ENCODE measurements at regions not wholly inside any gene's neighbourhood (a gene's known extent, or its start where the extent isn't known, plus 50 kb on each side); places are given as distances from the start of the nearest gene placed in this dataset.

GRCh38 chr2:145617420-145617819, 1097.5 kb upstream of the ZEB2 start:
- H3K9me3 ChIP-seq: no peaks in the 10 kb centered on the region
- no peak for TF ChIP-seq CTCF (IDR thresholded peaks at IDR 0.05)
- no peak overlapping the region for H3K27ac ChIP-seq
- no peak for DNase-seq
- ATAC-seq: no peak
- H3K36me3 ChIP-seq (ENCODE audit: insufficient read depth in 1 of 2, low read depth in 1 of 2): no peaks in the 10 kb centered on the region
- intact Hi-C loops (cut with DNase I): no loop called here
- H3K4me1 ChIP-seq: no peaks in the 10 kb centered on the region
- H3K4me3 ChIP-seq: no peak overlapping the region
- no peaks in the 10 kb centered on the region for H3K27me3 ChIP-seq (ENCODE audit: insufficient read depth in 3 of 3, low read length in 2 of 3)
- 87 to 96% (median 92%) methylated on average over 1 of the region's 1 CpG for WGBS, 3 donors

- no peak overlapping the region for H3K4me3 ChIP-seq
- DNase-seq: no peak
- H3K27ac ChIP-seq: no peak overlapping the region
- H3K4me1 ChIP-seq: no peaks in the 10 kb centered on the region
- no peaks in the 10 kb centered on the region for H3K27me3 ChIP-seq (ENCODE audit: insufficient read depth in 3 of 3, low read length in 2 of 3)
- H3K36me3 ChIP-seq (ENCODE audit: insufficient read depth in 1 of 2, low read depth in 1 of 2): no peaks in the 10 kb centered on the region
- no peaks in the 10 kb centered on the region for H3K9me3 ChIP-seq
- no peak for TF ChIP-seq CTCF (IDR thresholded peaks at IDR 0.05)
- 87 to 91% (median 88%) methylated on average over 4 of the region's 4 CpGs for WGBS, 3 donors
- ATAC-seq: no peak
- intact Hi-C loops (cut with DNase I): no loop called here
Measured at GRCh38 chr2:145615626-145616025, 1095.7 kb upstream of the ZEB2 start.

- no peak for DNase-seq
- no peak overlapping the region for H3K4me3 ChIP-seq
- no peaks in the 10 kb centered on the region for H3K9me3 ChIP-seq
- no peak for TF ChIP-seq CTCF (IDR thresholded peaks at IDR 0.05)
- no peaks in the 10 kb centered on the region for H3K4me1 ChIP-seq
- no peaks in the 10 kb centered on the region for H3K36me3 ChIP-seq (ENCODE audit: insufficient read depth in 1 of 2, low read depth in 1 of 2)
- no peaks in the 10 kb centered on the region for H3K27me3 ChIP-seq (ENCODE audit: insufficient read depth in 3 of 3, low read length in 2 of 3)
- H3K27ac ChIP-seq: no peak overlapping the region
- WGBS, 3 donors: 89 to 96% (median 90%) methylated on average over 3 of the region's 3 CpGs
- no peak for ATAC-seq
- intact Hi-C loops (cut with DNase I): no loop called here
Measured at GRCh38 chr2:145609951-145610350, 1090.0 kb upstream of the ZEB2 start.

- no peak for TF ChIP-seq CTCF (IDR thresholded peaks at IDR 0.05)
- intact Hi-C loops (cut with DNase I): no loop called here
- H3K27me3 ChIP-seq (ENCODE audit: insufficient read depth in 3 of 3, low read length in 2 of 3): no peaks in the 10 kb centered on the region
- no peak for DNase-seq
- H3K9me3 ChIP-seq: no peaks in the 10 kb centered on the region
- no peak for ATAC-seq
- H3K27ac ChIP-seq: no peak overlapping the region
- no peaks in the 10 kb centered on the region for H3K36me3 ChIP-seq (ENCODE audit: insufficient read depth in 1 of 2, low read depth in 1 of 2)
- WGBS, 3 donors: 32 to 48% (median 32%) methylated on average over 1 of the region's 1 CpG
- no peaks in the 10 kb centered on the region for H3K4me1 ChIP-seq
- H3K4me3 ChIP-seq: no peak overlapping the region
Measured at GRCh38 chr2:145601361-145601925, 1081.5 kb upstream of the ZEB2 start.

GRCh38 chr2:145600811-145601210, 1080.9 kb upstream of the ZEB2 start:
- intact Hi-C loops (cut with DNase I): no loop called here
- Histone ChIP-seq H3K4me3 (no peak overlapping the region), H3K36me3 (ENCODE audit: insufficient read depth in 1 of 2, low read depth in 1 of 2) (no peaks in the 10 kb centered on the region), H3K27ac (no peak overlapping the region), H3K4me1 (no peaks in the 10 kb centered on the region), H3K27me3 (ENCODE audit: insufficient read depth in 3 of 3, low read length in 2 of 3) (no peaks in the 10 kb centered on the region), H3K9me3 (no peaks in the 10 kb centered on the region)
- no peak for DNase-seq
- TF ChIP-seq CTCF (IDR thresholded peaks at IDR 0.05): no peak
- 71 to 90% (median 72%) methylated on average over 1 of the region's 1 CpG for WGBS, 3 donors
- ATAC-seq: no peak

All from psoas muscle (tissue), 7 donors.